PC-9 (cell line): ENCODE measurements at regions not wholly inside any gene's neighbourhood (a gene's known extent, or its start where the extent isn't known, plus 50 kb on each side); places are given as distances from the start of the nearest gene placed in this dataset.
A peak's percentile ranks its signal among the peaks of the same experiment; 100 is the strongest.

Experiments
- BruUV-seq: library from RNA; stranded (reverse); fragments of 400-500 nt; replicated peaks from 2 replicates; lab custom pipeline; 2021; lab: Mats Ljungman, UMichigan
- CTCF ChIA-PET: fragments of 300-600 bp; sonication (Branson Sonifier 250); formaldehyde crosslinking; loops from one replicate; lab custom pipeline; 2022; ENCODE audit warnings: antibody characterized with exemption; lab: Charles Lee
- POLR2A ChIA-PET: fragments of 300-600 bp; sonication (Branson Sonifier 250); formaldehyde crosslinking; loops from one replicate; lab custom pipeline; 2022; ENCODE audit warnings: antibody characterized with exemption; ENCODE audit not compliant: unreplicated experiment; lab: Charles Lee
- DNase-seq, 2 experiments: peaks; one replicate each; pipeline versions ENCODE4 v3.0.0 to v3.0.0-alpha.2; 2015 to 2022; ENCODE audit warnings: mixed read lengths in 1 of 2
- H2AFZ ChIP-seq: fragments of 200-600 bp; sonication (generic); 2 replicates; pipeline ENCODE4 v1.8.1; 2017; ENCODE audit warnings: antibody characterized with exemption
- H3F3A ChIP-seq: fragments of 200-600 bp; sonication (generic); 2 replicates; pipeline ENCODE4 v1.8.1; 2017; ENCODE audit warnings: antibody characterized with exemption, mild to moderate bottlenecking, low read depth; ENCODE audit not compliant: insufficient read depth
- H3K27ac ChIP-seq: fragments of 200-600 bp; sonication (generic); 2 replicates; pipeline ENCODE4 v1.6.1; 2016; ENCODE audit warnings: mixed run types
- H3K27me3 ChIP-seq: fragments of 200-600 bp; sonication (generic); 2 replicates; pipeline ENCODE4 v1.6.1; 2016; ENCODE audit warnings: low read depth, mixed run types; ENCODE audit not compliant: insufficient read depth
- H3K36me3 ChIP-seq: fragments of 200-600 bp; sonication (generic); 2 replicates; pipeline ENCODE4 v1.6.1; 2016; ENCODE audit warnings: low read depth, mixed run types
- H3K4me1 ChIP-seq: fragments of 200-600 bp; sonication (generic); replicated peaks from 2 replicates; pipeline ENCODE4 v1.6.1; 2016; ENCODE audit warnings: mixed run types; ENCODE audit not compliant: insufficient read depth
- H3K4me2 ChIP-seq: fragments of 200-600 bp; sonication (generic); 2 replicates; pipeline ENCODE4 v1.6.1; 2017; ENCODE audit warnings: mixed run types
- H3K4me3 ChIP-seq: fragments of 200-600 bp; sonication (generic); 2 replicates; pipeline ENCODE4 v1.6.1; 2016; ENCODE audit warnings: mixed run types
- H3K79me2 ChIP-seq: fragments of 200-600 bp; sonication (generic); 2 replicates; pipeline ENCODE4 v1.6.1; 2017; ENCODE audit warnings: low read depth, mixed run types
- H3K9me2 ChIP-seq: fragments of 200-600 bp; sonication (generic); 2 replicates; pipeline ENCODE4 v1.8.1; 2017; ENCODE audit warnings: mild to moderate bottlenecking; ENCODE audit not compliant: insufficient read depth
- H3K9me3 ChIP-seq: fragments of 200-600 bp; sonication (generic); 2 replicates; pipeline ENCODE4 v1.8.1; 2016; ENCODE audit warnings: low read depth; ENCODE audit not compliant: insufficient read depth
- H4K20me1 ChIP-seq: fragments of 200-600 bp; sonication (generic); 2 replicates; pipeline ENCODE4 v1.8.1; 2017; ENCODE audit not compliant: insufficient read depth
- EZH2 ChIP-seq: fragments of 200-600 bp; sonication (generic); IDR thresholded peaks from 2 replicates; pipeline ENCODE4 v1.8.0; 2017; ENCODE audit warnings: antibody characterized with exemption, low read depth
- intact Hi-C: fragments of 100-400 bp; cut with micrococcal nuclease; formaldehyde crosslinking; loops from one replicate; pipeline ENCODE4 v1.10.0; 2022; ENCODE audit not compliant: unreplicated experiment
- TF ChIP-seq, protein P1 (sequence below): fragments of 200-600 bp; sonication (generic); conservative IDR thresholded peaks from 2 replicates; pipeline ENCODE4 v1.6.1; 2017; ENCODE audit warnings: mixed run types, antibody characterized with exemption, mild to moderate bottlenecking, moderate library complexity

DNA sequence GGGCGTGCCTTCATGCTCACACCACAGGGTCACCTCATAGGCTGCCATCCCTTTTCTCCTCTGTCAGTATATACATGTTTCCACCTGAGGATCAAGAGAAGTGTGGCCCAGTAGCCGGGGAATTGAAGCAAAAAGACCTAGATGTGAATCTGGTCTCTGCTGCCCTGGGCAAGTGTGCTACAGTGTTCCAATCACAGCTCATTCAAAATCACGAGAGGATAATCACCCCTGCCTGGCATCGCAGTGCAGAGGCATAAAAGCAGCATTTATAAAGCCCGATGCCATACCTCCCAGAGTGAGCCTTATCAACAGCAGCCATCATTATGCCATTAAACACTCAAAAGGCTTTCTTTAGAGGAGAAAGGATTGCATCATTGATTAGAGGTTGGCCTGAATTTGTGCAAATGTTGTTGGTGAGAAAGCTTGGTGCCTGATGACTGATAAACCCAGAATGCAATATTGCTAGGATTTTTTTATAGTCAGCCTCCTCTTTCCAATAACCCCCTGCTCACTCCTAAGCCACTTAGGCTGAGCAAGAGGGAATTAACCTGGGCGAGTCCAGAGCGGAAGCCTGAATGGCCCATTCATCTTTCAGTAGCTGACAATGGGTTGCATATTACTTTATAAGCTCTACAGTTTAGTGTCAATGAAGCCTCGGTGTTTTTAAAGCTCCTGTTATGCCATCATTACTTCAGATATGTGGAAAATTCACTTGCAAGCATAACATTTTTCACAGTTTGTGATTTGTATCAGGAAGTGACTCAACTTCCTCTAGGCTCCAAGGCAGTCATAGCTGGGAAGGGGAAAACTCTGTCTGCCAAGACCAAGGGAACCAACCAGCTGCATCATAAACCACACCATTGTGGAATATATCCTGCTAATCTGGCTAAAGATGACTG is 92.5 kb upstream of the NXT1 start:
- H3K4me3 ChIP-seq: no peak overlapping the region

DNA sequence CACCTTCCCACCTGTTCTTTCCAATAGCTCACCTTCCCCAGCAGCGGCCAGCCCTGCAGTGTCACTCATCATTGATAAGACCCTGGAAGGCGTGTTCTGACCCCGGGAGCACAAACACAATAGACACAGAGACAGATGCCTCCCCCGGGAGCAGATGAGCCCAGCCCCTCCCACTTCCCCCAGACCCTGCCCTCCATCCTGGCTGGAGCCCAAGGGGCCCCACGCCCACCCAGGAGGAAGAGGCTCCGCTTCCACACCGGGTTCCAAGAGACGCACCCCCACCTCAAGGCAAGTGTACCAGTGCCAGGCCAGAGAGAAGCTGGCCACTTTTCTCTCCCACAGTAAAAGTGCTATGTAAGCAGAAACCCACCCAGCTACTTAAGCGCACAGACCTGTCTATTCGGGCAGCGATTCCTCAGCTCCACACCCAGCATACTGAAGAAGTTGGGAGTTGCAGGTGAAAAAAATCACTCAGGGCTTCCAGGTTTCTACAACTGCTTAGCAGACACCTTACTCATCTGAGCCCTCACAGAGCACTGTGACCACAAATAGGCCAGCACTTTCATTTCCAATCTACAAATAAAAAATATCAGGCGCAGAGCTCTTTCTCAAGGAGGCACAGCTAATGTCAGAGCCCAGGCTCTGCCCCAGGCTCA is 93.4 kb upstream of the NXT1 start:
- DNase-seq: no peak
- Histone ChIP-seq H3K79me2 (no peaks in the 10 kb centered on the region), H3K9me3 (no peaks in the 10 kb centered on the region), H4K20me1 (no peaks in the 10 kb centered on the region), H3F3A (no peaks in the 10 kb centered on the region), H3K36me3 (no peaks in the 10 kb centered on the region), H3K4me1 (peaks cover 7% of the 10 kb centered on the region), H3K27me3 (peaks cover 20% of the 10 kb centered on the region; the same call in 1 of the 2 replicates), H3K4me2 (no peak overlapping the region), H3K27ac (no peak overlapping the region), H3K9me2 (no peaks in the 10 kb centered on the region), H3K4me3 (no peak overlapping the region), H2AFZ (no peak overlapping the region)
- no peak for TF ChIP-seq EZH2
- TF ChIP-seq, protein P1, sequence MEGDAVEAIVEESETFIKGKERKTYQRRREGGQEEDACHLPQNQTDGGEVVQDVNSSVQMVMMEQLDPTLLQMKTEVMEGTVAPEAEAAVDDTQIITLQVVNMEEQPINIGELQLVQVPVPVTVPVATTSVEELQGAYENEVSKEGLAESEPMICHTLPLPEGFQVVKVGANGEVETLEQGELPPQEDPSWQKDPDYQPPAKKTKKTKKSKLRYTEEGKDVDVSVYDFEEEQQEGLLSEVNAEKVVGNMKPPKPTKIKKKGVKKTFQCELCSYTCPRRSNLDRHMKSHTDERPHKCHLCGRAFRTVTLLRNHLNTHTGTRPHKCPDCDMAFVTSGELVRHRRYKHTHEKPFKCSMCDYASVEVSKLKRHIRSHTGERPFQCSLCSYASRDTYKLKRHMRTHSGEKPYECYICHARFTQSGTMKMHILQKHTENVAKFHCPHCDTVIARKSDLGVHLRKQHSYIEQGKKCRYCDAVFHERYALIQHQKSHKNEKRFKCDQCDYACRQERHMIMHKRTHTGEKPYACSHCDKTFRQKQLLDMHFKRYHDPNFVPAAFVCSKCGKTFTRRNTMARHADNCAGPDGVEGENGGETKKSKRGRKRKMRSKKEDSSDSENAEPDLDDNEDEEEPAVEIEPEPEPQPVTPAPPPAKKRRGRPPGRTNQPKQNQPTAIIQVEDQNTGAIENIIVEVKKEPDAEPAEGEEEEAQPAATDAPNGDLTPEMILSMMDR: no peak
- intact Hi-C loops: no loop called here
- CTCF ChIA-PET: interaction anchor here (0.6 kb wide), 1 partner anchor 804 kb away, joined by 3 read pairs; no protein-coding TSS in a partner anchor
- POLR2A ChIA-PET: no interaction called here
- no TSS peak for BruUV-seq

More for the DNA sequence above, 92.5 kb upstream of the NXT1 start:
- DNase-seq: no peak
- Histone ChIP-seq H3K9me2 (no peaks in the 10 kb centered on the region), H3K4me2 (0 out of 2 replicates have a peak overlapping the region, but pooled peaks have one; percentile 3), H3K27me3 (peaks cover 20% of the 10 kb centered on the region; the same call in 1 of the 2 replicates), H3K9me3 (no peaks in the 10 kb centered on the region), H3K4me1 (peaks cover 7% of the 10 kb centered on the region), H3K27ac (no peak overlapping the region), H3K79me2 (no peaks in the 10 kb centered on the region), H2AFZ (no peak overlapping the region), H3F3A (no peaks in the 10 kb centered on the region), H3K36me3 (no peaks in the 10 kb centered on the region), H4K20me1 (no peaks in the 10 kb centered on the region)
- BruUV-seq: no TSS peak
- CTCF ChIA-PET: no interaction called here
- POLR2A ChIA-PET: no interaction called here
- TF ChIP-seq, protein P1: no peak
- no peak for TF ChIP-seq EZH2
- intact Hi-C loops: no loop called here

DNA sequence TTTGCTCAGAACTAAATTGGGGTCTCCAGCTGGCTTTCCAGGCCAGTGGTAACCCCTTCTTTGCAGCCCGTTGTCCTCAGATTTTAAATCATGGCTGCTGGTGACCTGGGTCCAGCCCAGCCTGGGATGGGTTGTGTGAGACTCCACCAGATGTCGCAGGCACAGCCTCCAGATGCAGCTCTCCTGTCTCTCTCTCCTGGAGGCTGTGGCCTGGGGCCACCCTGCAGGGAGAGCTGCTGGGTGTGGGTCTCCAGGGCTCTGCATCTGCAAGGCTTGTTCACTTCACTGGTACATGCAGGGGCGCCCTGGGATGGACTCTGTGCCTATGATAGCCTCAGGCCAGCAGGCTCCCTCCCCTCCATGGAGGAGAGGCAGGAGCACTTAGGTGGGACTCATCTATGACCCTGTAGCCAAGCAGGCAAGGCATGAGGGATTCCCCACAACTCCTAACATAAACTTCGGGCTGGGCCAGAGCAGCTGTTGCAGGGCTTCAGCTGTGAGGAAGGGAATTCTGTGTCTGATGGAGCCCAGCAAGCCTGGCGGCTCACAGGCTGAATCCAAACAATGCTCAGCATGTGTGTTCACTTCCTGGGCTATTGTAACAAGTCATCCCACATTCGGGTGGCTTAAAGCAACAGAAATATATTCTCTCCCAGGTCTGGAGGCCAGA is 94.7 kb upstream of the NXT1 start:
- no peaks in the 10 kb centered on the region for H3F3A ChIP-seq
- no peaks in the 10 kb centered on the region for H3K79me2 ChIP-seq
- no peak for DNase-seq
- H3K36me3 ChIP-seq: no peaks in the 10 kb centered on the region
- no peaks in the 10 kb centered on the region for H3K9me3 ChIP-seq
- ChIA-PET CTCF (no interaction called here), POLR2A (no interaction called here)
- H4K20me1 ChIP-seq: no peaks in the 10 kb centered on the region
- H3K4me1 ChIP-seq: peaks cover 7% of the 10 kb centered on the region
- no TSS peak for BruUV-seq
- no peak overlapping the region for H2AFZ ChIP-seq
- intact Hi-C loops: no loop called here
- TF ChIP-seq, protein P1: no peak
- no peak for TF ChIP-seq EZH2
- no peak overlapping the region for H3K4me2 ChIP-seq
- peaks cover 20% of the 10 kb centered on the region; the same call in 1 of the 2 replicates for H3K27me3 ChIP-seq
- no peaks in the 10 kb centered on the region for H3K9me2 ChIP-seq
- no peak overlapping the region for H3K4me3 ChIP-seq
- no peak overlapping the region for H3K27ac ChIP-seq
